NB4 (cell line): ENCODE measurements at regions not wholly inside any gene's neighbourhood (a gene's known extent, or its start where the extent isn't known, plus 50 kb on each side); places are given as distances from the start of the nearest gene placed in this dataset.

Experiments used
- POLR2A ChIP-seq: IDR thresholded peaks from 2 replicates; pipeline ENCODE4 v1.6.1; 2011; ENCODE audit warnings: mild to moderate bottlenecking; ENCODE audit not compliant: insufficient read length; ENCODE audit errors: extremely low read depth
- TF ChIP-seq, protein P1 (sequence below): IDR thresholded peaks from one replicate; pipeline ENCODE4 v1.5.1; 2012; ENCODE audit warnings: low read depth, low read length

DNA sequence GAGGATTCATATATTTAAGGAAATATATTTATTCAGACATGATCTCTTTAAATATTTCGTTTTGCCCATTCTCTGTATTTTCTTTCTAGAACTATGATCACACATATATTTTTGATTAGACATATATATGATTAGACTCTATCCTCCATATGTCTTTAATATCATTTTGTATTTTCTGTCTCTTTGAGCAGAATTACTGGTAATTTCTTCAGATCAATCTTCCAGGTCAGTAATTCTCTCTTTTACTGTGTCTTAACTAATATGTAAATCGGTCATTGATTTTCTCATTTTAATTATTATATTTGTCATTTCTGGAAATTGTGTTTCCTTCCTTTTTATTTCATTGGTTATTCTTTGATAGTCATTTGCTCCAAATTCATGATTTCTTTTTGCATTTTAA, 586.2 kb downstream of the NR2F2 start:
- TF ChIP-seq, protein P1, sequence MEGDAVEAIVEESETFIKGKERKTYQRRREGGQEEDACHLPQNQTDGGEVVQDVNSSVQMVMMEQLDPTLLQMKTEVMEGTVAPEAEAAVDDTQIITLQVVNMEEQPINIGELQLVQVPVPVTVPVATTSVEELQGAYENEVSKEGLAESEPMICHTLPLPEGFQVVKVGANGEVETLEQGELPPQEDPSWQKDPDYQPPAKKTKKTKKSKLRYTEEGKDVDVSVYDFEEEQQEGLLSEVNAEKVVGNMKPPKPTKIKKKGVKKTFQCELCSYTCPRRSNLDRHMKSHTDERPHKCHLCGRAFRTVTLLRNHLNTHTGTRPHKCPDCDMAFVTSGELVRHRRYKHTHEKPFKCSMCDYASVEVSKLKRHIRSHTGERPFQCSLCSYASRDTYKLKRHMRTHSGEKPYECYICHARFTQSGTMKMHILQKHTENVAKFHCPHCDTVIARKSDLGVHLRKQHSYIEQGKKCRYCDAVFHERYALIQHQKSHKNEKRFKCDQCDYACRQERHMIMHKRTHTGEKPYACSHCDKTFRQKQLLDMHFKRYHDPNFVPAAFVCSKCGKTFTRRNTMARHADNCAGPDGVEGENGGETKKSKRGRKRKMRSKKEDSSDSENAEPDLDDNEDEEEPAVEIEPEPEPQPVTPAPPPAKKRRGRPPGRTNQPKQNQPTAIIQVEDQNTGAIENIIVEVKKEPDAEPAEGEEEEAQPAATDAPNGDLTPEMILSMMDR, result no peak
- no peak for TF ChIP-seq POLR2A
